Endometrium (tissue), 2 donors: ENCODE measurements at regions not wholly inside any gene's neighbourhood (a gene's known extent, or its start where the extent isn't known, plus 50 kb on each side); places are given as distances from the start of the nearest gene placed in this dataset.
"Not testable (repeated sequence)": the region's sequence is repeated elsewhere in the genome, so short reads cannot be mapped to it uniquely, and the experiment has no call there.

Source experiments
- FAIRE-seq: peaks from 2 replicates; lab custom pipeline; 2012; peaks lifted over from hg19 to GRCh38; lab: Jason Lieb, UNC
- donor health status: control.
- donor health status: control.

- no peak for FAIRE-seq
Measured at GRCh38 chr1:224535641-224536040, 80.5 kb upstream of the CNIH3 start.

DNA sequence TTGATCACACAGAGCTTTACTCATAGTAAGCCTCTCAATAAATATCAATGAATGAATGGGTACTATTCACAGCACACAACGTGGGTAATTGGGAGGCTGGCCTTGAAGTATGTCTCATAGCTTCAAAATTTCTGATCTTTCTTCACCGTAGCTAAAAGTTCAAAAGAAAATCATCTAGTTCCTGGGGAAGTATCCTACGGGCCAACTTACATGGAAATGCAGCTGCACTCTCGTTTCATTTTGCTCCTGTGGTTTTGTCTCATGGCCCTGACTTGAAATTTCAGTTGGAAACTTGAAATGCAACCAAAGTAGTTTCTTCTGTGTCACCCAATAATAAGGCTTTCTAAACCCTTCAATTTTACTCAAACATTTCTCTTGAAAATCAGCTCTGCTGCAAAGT lies 76.1 kb upstream of the CNIH3 start:
- FAIRE-seq = no peak

GRCh38 chr1:224540535-224540934 lies 75.6 kb upstream of the CNIH3 start:
- FAIRE-seq = peak; percentile 31

DNA sequence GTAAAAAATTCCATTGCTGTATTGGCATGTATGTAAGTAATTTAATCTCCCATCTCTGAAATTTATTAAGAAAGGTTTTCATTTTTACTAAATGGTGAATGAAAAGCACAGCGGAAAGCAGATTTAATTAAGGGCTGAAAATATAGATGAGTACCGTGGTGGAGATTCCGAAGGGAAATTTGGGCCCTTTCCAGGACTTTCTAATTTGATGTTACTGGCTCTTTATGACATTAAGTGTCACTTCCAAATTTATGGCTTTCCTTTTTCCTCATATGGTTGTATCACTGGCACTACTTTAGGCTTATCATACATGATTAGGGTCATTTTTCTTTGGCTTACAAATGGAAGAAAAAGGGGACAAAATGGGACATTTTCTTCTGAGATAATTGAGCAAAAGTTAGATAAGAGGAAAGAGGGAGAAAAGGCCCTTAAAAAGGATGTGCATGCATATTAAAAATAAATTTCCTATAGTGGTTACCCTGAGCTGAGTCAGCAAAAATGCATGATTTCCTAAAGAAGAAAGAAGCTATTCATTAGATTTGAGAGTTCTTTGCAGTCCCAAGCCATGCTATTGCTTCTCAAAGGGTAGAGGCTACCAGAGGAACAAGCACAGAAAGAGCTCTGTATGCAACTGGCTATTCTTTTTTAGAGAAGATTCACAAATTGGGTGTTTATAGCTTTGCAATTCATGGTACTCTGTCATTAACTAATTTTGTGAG lies 74.9 kb upstream of the CNIH3 start:
- FAIRE-seq = no peak

DNA sequence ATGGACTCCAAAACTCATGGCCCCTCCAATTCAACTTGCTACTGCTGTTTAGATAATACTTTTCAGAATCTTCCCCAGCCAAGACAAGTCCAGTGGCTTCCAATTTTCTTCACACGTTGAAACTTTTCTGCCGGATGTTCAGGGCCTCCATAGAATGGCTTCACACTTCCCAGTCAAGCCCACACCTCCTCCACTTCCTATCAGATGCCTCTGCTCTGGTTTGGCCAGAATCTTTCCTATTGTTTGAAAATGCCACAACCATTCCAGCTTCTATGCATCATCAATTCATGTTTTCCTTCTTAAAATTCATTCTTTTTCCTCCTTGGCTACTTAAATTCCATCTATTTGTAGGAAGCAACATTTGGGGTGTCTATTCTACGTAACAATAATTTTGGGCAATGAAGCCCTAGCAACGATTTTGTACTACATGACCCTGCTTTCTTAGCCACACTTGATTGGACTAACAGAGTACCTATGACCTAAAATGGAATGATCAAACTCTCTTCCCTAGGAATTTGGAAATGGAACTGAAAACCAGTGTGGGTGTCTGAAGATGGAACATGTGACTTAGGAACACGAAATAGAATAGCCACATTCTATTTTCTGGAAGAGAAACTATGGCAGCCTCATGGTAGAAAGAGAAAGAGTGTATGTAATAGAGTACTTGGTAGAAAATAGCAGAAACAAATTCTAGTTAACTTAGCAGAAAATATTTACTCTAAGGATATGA lies 74.1 kb upstream of the CNIH3 start:
- FAIRE-seq = no peak

GRCh38 chr1:224542783-224543440 lies 73.2 kb upstream of the CNIH3 start:
- FAIRE-seq = no peak

DNA sequence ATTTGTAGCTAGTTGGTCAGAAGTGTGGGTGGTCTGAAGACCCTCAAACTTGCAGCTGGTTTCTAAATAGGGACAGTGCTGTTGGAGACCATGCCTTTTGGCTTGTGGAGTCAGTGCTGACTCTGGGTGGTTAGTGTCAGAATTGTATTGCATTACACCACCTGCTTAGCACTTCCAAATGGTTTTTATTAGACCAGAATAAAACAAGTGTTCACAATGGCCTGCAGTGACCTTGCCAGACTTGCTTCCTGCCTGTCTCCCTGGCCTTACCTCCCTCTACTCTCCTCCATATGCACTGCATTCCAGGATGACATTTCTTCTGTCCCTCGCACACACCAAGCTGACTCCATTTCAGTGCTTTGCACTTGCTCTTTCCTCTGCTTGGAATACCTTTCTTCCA lies 72.7 kb upstream of the CNIH3 start:
- no peak for FAIRE-seq

GRCh38 chr1:224544346-224545110 lies 71.6 kb upstream of the CNIH3 start:
- FAIRE-seq = no peak

DNA sequence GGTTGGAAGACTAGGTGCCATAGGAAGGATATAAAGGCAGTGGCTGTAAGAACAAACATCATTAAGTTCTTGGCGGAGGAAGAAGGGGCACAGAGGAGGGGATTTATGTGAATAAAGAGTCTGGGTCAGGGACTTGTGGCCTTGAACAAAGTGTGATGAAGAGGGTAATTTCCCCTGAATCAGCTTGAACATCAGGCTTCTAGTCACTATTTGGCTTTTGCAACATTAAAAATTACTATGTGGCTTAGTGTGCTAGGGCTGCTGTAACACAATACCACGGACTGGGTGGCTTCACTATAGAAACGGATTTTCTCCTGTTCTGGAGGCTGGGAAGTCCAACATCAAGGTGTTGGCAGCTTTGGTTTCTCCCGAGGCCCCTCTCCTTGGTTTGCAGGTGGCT lies 70.5 kb upstream of the CNIH3 start:
- FAIRE-seq = no peak

DNA sequence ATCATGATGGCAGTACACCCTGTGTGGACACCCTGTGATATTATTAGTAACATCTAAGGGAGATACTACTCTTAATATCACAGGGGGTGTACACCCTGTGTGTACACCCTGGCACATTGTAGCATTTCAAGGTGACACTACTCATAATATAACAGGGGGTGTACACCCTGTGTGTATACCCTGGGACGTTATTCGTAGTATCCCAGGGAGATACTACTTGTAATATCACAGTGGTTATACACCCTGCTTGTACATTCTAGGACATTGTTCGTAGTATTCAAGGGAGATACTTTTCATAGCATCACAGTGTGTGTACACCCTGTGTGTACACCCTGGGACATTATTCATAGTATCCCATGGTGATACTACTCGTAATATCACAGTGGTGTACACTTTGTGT lies 67.4 kb upstream of the CNIH3 start:
- FAIRE-seq = no peak

DNA sequence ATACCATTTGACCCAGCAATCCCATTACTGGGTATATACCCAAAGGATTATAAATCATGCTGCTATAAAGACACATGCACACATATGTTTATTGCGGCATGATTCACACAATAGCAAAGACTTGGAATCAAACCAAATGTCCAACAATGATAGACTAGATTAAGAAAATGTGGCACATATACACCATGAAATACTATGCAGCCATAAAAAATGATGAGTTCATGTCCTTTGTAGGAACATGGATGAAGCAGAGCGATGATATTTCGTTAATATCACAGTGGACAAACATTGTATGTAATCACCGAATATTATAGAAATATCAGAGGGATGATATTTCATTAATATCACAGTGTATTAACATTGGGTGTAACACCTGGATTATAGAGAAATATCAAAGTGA lies 64.9 kb upstream of the CNIH3 start:
- not testable (repeated sequence) for FAIRE-seq

DNA sequence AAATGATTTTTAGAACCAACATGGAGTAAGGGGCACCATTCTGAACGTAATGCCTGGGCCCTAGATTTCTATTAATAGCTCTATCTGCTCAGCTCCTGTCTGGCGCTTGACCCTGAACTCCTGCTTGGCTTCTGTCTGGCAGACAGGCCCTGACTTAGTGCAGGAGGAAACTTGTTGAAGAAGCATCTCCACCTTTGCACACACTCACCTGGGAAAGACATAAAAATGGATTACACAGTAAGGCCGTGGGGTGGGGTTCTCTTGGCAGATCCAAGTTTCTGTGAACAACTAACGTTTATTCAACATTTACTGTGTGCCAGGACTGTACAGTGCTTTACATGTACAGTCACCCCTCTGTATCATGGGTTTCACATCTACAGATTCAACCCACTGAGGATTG lies 62.1 kb upstream of the CNIH3 start:
- FAIRE-seq = no peak

- FAIRE-seq = no peak
Measured at GRCh38 chr1:224554620-224555259, 61.4 kb upstream of the CNIH3 start.

GRCh38 chr1:224558904-224559303 lies 57.2 kb upstream of the CNIH3 start:
- no peak for FAIRE-seq

DNA sequence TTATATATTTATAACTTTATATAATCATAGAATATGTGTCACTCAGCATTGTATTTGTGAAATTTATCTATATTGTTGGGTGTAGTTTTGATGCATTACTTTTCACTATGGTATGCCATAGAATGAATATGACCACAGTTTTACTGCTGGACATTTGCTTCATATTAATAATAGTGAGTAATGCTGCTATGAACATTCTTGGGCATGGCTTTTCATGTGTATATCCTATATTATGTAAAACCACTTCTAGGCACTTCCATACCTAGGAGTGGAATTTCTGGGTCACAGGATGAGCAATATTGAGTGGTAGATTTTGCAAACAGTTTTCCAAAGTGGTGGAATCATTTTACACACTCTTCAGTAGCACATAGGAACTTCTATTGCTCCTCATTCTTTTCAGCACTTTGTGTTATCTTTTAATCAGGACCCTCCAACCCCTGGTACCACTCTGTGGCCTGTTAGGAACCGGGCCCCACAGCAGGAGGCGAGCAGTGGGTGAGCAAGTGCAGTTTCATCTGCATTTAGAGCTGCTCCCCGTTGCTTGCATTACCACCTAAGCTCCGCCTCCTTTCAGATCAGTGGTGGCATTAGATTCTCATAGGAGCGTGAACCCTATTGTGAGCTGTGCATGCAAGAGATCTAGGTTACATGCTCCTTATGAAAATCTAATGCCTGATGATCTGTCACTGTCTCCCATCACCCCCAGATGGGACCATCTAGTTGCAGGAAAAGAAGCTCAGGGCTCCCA lies 56.0 kb upstream of the CNIH3 start:
- FAIRE-seq = no peak

- not testable (repeated sequence) for FAIRE-seq
Measured at GRCh38 chr1:224562881-224563280, 53.2 kb upstream of the CNIH3 start.

- FAIRE-seq = no peak
Measured at GRCh38 chr1:224563666-224564065, 52.5 kb upstream of the CNIH3 start.

- FAIRE-seq = no peak
Measured at GRCh38 chr1:224564454-224565084, 51.5 kb upstream of the CNIH3 start.

- no peak for FAIRE-seq
Measured at GRCh38 chr1:224565186-224565585, 50.9 kb upstream of the CNIH3 start.

DNA sequence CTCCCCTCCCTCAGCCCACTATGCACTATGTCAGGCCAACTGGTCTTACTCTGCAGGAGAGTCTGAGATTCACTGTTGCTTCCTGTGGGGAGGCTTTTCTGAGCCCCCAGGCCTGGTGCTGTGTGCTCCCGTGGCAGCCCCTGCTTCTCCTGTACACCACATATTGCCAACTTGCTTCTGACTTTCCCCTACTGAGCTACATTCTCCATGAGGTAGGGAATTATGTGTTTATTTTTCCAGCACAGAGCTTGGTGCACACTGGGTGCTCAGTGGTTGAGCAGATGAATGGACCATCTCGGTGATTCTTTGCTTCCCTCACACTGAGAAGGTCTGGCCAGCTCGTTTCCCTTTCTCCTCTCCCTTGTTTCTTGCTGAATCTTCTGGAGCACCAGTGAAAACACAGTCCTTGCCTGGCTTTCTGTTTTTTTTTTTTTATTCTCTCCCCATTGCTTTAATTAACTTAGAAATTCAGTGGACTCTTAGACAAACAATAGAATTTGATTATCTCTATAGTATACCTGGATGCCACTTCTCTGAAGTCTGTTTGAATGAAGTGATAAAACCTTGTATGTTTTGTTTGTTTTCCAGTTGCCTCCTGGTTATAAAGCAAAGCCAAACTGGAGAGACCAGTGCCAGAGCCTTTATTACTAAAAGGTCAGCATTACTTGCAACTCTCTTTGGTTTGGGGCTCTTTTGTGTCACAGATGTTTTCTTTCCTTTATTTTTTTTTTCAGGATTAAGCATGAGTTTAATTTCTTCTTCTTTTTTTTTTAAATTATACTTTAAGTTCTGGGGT lies 50.3 kb upstream of the CNIH3 start:
- no peak for FAIRE-seq
